Astrocyte of the hippocampus (primary cell): ENCODE measurements at regions not wholly inside any gene's neighbourhood (a gene's known extent, or its start where the extent isn't known, plus 50 kb on each side); places are given as distances from the start of the nearest gene placed in this dataset.

ENCODE experiments used
- DNase-seq: peaks from one replicate; pipeline ENCODE4 v3.0.0; 2011; ENCODE audit warnings: low read depth, low spot score

DNA sequence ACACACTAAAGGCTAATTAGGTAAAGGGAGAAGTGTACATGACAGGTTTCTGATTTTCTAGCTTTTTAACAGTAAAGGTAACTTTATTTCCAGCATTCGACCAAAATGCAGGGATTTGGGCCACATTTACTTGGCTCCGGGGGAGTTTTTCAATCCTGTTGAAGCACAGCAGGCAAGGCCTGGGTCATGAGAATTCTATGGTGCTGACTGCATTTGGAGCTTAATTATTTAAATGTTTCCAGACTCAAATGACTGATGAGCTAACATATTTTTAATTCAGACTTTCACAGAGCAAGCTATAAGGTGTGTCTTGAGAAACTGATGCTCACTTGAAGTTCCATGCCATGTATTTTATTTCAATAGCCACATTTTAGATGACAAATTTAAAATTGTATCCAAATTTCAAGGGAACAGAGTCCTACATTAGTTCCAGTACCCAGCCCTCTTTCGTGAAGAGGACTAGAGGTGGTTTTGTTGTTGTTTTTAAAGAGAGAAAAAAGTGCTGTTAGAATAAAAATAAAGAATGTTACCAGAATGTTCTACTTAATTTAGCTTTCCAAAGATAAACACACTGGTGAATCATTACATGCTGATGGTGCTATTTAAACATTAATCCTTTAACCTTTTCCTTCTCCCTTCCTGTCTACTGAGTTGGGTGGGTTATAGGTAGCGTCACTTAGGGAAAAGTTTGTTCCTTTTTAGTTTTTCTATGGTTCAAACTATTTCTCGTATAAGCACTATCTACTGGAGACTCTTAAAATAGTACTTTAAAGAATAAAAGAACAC is 82.3 kb upstream of the PHACTR2 start:
- DNase-seq: no peak

DNA sequence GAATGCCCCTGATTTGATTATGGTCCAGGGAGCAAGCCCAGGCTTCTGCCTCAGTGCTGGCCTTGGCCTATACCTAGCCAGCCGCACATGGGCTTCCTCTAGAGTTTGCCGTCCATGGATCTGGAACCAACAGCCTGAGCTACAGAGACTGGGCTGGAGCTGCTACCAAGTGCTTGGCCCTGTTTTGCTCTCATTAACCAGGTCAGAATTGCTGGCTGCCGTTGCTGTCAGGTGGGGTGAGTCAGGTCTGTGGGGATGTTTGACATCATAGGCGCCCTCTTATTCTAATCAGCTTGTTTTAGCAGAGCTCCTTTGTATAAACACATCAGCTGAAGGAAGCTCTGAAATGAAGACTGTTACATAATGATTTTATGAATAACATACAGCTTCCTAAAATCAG is 83.1 kb upstream of the PHACTR2 start:
- DNase-seq: peak; percentile 62

DNA sequence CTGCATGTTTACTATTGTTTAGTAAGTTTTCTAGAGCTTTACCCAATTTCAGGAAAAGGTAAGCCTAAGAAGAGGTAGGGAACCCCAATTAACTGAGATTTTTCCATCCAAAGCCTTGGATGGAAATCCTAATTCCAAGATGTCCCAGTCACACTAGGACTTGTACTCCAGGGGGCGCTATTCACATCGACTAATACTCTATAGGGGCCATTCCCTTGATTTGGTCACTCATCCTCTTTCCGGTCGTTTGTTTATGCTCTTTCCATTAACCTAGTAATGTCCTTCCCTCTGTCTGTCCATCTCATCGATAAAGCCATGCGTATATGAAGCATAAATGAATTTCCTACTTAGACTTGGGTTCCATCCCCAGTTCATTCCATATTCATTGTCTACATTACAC is 80.8 kb upstream of the FUCA2 start:
- no peak for DNase-seq

DNA sequence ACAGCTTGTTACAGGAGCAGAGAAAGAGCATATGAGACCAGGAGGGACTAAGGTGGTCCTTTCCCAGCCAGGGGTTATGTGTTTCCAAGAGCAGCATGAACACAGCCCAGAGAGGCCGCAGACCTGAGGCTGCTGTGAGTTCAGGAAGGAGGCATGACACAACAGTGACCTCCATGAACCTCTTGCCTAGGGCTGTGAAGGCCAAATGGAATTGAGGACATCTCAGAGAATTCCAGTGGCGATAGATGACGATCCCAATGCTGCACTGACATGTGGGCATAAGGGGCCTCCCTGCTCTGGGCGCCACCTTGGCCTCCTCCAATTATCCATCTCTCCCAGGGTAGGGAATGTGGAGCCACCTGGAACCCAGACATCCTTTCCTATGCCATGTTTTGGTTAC is 79.9 kb upstream of the FUCA2 start:
- no peak for DNase-seq

DNA sequence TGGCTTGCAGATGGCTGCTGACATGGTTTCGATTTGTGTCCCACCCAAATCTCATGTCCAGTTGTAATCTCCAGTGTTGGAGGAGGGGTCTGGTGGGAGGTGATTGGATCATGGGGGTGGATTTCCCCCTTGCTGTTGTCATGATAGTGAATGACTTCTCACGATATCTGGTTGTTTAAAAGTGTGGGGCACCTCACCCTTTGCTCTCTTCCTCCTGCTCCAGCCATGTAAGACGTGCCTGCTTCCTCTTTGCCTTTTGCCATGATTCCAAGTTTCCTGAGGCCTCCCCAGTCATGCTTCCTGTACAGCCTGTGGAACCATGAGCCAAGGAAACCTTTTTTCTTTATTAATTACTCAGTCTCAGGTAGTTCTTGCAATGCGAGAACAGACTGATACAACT is 77.6 kb upstream of the FUCA2 start:
- no peak for DNase-seq

DNA sequence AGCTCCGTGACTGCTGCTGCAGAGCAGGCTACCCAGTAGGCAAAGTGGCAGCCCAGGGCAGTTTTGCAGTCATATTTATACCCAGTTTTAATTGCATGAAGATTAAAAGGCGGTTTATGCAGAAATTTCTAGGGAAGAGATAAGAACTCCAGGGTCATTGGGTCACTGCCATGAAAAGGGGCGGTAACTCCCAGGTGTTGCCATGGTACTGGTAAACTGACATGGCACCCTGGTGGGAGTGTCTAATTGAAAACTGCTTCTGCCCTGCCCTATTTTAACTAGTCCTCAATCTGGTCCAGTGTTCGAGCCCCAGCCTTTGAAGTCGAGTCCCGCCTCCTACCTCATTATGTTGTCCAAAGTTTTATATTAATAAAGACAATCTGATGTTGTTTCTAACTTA is 75.0 kb upstream of the FUCA2 start:
- DNase-seq: no peak

DNA sequence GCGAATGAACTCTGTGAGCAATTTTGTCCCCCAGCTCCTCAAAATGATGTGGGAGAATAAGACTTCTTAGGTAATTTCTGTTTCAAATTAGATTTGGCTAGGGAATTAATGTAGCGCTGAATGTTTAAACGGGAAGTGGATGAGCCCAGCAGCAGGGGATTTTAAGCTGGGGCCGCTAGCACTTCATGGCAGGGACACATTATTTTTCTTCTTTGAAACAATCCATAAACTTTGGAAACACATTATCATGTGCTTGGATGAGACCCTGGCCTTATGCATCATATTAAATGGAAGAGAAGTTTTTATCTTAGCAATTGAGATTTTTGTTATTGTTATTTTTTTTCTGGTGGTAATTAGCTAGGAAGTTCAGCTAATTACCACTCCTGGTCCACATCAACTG is 74.2 kb upstream of the FUCA2 start:
- no peak for DNase-seq

DNA sequence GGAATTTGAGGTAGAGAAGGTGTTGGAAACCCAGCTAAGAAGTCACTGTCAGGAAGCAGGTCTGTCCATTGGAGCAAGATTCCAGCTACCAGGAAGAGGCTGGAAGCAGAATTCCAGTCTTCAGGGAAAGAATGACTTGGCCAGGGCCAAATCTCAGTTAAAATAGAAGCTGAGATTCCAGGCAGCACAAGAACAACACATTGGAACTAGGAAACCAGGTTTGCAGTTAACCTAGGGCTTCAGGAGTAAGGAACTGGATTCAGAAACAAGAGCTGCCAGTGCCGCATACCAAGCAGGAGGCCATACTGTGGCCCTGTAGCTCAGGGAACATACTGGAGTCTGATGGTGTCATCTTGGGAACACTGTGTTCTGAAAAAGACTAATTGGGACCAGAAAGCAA is 73.7 kb upstream of the FUCA2 start:
- no peak for DNase-seq

DNA sequence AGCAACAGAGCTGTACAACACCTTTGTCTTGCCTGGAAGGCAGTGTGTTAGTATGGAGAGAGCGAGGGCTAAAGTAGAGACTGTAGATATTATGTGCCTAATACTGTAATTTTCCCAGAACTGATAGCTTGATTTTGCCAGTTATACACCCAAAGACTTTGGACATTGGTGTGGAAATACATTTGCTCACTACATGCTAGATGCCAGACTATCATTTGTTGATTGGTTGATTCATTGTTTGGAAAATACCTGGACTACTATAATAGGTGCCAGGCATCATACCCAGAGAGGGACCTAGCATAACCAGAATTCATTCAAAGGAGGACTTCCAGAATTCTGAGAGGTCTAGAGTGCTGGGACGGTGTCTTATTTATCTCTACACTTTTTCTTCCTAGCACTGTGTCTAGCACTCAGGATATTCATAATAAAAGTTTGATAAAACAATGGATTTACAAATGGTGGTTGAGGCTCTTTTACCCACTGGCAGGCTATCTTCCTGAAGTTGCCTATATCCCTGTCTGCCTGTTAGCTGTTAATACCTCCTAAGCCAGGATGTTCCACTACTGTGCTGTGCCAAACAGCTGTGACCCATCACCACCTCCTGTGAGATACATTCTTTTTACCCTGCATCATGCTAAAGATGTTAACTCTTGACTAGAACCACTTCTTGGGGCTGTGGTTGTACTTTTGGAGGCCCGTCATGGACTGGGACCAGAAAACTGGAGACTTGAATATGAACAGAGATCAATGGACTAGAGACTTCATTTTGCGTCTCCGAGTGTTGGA is 72.2 kb upstream of the FUCA2 start:
- DNase-seq: no peak

DNA sequence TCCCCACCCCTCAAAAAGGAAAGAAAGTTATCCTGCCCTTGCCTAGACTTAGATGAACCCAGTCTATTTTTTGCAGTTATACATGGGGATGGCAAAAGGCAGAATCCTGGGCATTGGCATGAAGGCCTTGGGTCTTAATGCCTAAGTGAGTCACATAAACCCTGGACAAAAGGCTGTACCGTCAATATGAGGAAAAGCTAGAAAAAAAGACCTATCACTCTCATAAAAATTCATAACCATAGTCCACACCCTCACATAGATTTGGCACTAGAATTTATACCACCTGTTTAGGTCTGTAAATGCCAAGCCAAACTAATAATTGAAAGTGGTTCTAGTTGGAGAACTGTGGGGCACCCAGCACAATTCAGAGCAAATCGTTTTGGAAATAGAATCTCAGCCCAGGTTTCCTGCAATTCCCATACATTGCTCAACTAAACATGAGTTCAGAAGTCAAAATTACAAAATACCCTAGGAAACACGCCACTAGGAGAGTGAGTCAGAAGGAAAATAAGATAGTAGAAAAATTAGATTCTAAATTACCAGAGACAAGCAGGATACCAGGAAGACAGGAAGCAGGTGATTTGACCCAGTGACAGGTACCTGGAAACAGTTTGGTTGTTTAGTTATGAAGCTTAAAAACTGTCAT is 70.4 kb upstream of the FUCA2 start:
- no peak for DNase-seq

DNA sequence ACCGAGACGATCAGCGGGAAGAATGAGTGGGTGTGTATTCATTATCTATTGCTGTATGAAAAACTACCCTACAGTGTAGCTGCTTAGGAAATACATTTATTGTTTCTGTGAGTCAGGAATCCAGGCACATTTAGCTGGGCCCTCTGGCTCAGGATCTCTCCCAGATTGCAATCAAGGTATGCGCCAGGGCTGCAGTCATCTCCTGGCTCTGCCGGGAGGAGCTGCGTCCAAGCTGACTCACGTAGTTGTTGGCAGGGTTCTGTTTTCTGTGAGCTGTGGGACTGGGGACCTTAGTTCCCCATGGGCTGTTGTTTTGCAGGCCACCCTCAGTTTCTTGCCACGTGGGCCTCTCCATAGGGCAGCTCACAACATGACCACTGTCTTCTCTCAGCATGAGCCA is 68.2 kb upstream of the FUCA2 start:
- peak; percentile 79 for DNase-seq

DNA sequence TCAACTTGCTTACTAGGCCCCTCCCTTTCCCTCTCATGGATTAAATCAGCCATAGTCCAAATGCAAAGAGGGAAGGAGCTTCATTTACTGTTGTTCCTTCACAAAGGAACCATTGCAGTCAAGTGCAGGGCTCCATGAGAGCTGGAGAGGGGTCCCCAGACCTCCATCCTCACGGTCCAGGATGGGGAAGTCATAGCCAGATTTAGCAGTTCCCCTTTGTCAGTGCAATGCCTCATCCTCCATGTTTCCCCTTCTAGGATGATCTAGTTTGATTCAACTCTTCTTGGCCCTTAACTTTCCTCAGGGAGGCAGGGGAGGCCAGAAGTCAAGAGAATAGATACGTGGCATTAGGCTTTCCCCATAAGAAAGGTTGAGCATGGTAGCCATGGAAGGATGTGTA is 66.5 kb upstream of the FUCA2 start:
- DNase-seq: no peak

DNA sequence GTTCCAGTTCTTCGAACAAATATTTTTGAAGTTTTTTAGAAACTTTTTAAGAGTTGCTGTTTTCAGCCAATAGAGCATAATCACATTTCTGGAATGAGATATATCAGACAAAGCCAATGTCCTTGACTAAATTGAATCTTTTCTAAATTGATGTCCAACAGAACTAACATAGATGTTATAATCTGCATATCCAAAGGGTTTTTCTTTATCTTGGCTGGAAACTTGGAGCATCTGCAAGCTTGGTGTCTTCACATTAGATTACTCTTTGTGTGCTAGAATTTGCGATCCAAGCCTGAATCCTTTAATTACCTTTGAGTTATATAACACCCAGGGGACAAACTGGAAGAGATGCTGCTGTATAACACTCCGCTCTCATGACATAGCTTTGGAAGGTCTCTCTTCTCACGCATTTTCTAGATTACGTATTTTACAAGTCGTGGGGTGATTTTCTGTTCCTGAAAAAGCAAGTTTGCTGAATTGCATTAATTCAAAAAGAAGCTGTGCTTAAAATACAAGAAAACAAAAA is 64.4 kb upstream of the FUCA2 start:
- no peak for DNase-seq

DNA sequence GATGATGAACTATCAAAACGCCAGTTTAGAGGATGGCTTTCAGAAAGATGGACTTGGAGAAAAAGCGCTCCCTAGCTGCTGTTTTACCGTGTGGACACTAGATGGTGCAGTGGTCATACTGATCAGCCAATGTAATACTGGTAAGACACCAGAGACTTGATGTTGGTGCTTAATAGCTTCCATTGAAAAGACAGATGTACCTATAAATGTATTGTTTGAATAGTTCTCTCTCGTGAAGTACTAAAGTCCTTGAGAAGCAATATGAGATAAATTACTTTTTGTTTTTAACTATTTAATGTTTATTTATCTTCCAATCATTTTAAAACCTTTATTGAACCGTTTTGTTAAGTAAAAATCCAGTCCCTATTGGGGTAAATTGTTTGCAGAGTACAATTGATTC is 63.9 kb upstream of the FUCA2 start:
- DNase-seq: peak; percentile 86

DNA sequence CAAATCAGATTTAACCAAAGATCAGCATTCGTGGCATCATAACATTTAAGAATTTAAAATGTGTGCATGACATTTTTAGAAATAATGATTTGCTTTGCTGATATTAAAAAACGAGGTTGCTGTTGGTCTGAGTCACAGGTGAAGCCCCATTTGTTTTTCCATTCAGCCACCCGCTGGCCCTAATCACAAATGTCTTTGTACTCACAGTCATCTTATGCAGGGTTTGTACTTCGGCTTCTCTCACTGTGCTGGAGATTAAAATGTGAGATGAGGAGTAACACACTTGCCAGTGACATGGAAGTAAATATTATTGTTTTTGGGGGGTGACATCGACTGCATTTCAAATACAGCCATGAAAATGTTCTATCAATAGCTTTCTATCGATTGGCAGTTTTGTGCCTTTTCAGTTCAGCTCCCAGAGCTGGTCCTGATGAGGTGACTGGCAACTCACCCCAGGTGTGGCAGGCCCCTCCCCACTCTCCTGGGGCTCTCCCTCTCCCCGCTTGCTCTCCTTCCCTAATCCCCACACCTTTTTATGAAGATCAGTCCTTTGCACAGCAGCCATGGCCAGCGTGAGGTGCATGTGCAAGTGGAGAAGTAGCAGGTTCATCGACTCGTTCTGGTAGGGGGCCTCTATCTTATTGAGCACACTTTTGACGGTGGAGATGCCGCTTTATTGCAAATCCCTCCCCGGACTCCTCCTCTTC is 58.8 kb upstream of the FUCA2 start:
- no peak for DNase-seq

DNA sequence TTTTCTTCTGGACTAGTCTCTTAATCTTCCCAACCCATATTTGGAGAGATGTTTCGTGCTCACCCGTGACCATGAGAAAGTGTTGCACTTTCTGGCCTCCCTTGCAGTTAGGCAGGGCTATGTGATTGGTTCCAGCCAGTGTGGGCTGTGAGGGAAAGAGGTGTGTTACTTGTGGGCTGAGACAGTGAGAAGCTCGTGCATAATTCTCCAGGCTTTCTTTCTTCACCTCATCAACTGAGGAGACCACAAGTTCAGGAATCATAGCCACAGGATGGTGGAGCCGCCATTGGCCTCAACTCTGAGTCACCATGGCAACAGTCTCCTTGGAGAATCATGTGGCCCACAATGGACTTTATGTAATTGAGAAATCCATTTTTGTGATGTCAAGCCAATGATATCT is 57.5 kb upstream of the FUCA2 start:
- peak; percentile 31 for DNase-seq

DNA sequence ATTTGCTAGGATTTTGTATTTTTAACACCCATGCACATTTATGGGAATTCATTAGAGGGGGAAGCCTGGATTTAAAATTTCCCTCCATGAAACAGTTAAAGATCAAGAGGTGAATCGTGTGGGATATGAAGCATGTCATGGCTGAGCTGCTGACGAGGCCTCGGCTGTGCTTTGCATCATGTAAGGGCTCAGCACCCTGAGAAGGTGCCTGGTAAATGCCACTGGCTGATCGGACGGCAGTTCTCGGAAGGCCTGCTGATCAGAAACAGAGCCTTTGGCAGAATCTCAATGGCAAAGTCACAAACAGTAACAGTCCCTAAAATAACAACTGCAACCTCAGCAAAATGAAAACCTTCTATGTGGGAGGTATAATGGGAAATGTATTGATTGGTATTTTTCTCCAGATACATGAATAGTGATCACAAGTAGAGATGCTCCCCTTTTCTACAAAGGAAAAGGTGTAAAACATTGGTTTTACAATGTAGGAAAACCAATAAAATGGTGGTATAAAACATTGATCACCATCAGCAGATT is 53.0 kb upstream of the FUCA2 start:
- no peak for DNase-seq

DNA sequence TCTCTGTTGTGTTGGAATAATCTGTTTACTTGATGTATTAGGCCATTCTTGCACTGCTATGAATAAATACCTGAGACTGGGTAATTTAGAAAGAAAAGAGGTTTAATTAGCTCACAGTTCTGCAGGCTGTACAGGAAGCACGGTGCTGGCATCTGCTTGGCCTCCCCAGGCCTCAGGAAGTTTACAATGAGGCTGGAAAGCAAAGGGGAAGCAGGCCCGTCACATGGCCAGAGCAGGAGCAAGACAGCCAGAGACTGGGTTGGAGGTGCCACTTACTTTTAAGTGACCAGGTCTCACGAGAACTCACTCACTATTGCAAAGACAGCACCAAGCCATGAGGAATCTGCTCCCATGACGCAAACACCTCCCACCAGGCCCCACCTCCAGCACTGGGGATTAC is 50.6 kb upstream of the FUCA2 start:
- DNase-seq: no peak
